Lower lobe of right lung (tissue), 2 donors: ENCODE measurements at regions not wholly inside any gene's neighbourhood (a gene's known extent, or its start where the extent isn't known, plus 50 kb on each side); places are given as distances from the start of the nearest gene placed in this dataset.

Source experiments
- ATAC-seq, 2 donors: fragments of 200-7000 bp; cut with Tn5 transposase; one replicate each; pipeline ENCODE4 v1.9.1; 2020 to 2022; ENCODE audit warnings: mild to moderate bottlenecking in 2 of 2, moderate library complexity in 2 of 2
- DNase-seq: peaks from one replicate; pipeline ENCODE4 v3.0.0-alpha.2; 2020
- H3K27ac ChIP-seq: fragments of 200-600 bp; one replicate; pipeline ENCODE4 v1.8.0; 2022
- H3K27me3 ChIP-seq: fragments of 200-600 bp; one replicate; pipeline ENCODE4 v1.8.0; 2022; ENCODE audit warnings: low read depth
- H3K36me3 ChIP-seq: fragments of 200-600 bp; one replicate; pipeline ENCODE4 v1.8.0; 2022; ENCODE audit warnings: mild to moderate bottlenecking
- H3K4me1 ChIP-seq: fragments of 200-600 bp; one replicate; pipeline ENCODE4 v1.8.0; 2022
- H3K4me3 ChIP-seq: fragments of 200-600 bp; one replicate; pipeline ENCODE4 v1.8.0; 2022; ENCODE audit warnings: mild to moderate bottlenecking
- H3K9me3 ChIP-seq: fragments of 200-600 bp; one replicate; pipeline ENCODE4 v1.8.0; 2022
- CTCF ChIP-seq: fragments of 200-600 bp; IDR thresholded peaks from one replicate; pipeline ENCODE4 v1.8.0; 2022; ENCODE audit warnings: antibody characterized with exemption, mild to moderate bottlenecking
- intact Hi-C: fragments of 100-400 bp; cut with DNase I; formaldehyde crosslinking; loops from one replicate; pipeline ENCODE4 v1.11.0; 2022
- donor health status: DM: no; HTN: yes; CAD: no; lungs with severe emphysema.

- H3K4me1 ChIP-seq, result no peaks in the 10 kb centered on the region
- H3K4me3 ChIP-seq, result no peak overlapping the region
- H3K9me3 ChIP-seq, result no peaks in the 10 kb centered on the region
- ATAC-seq (no peak), DNase-seq (no peak)
- H3K36me3 ChIP-seq, result no peaks in the 10 kb centered on the region
- H3K27me3 ChIP-seq, result no peaks in the 10 kb centered on the region
- H3K27ac ChIP-seq, result no peak overlapping the region
- intact Hi-C loops, result no loop called here
- TF ChIP-seq CTCF, result no peak
These were observed 195.5 kb upstream of the NCAM2 start for GRCh38 chr21:20802631-20803260.

- H3K27ac ChIP-seq, result no peak overlapping the region
- TF ChIP-seq CTCF, result no peak
- H3K4me1 ChIP-seq, result no peaks in the 10 kb centered on the region
- ATAC-seq, result no peak
- intact Hi-C loops, result no loop called here
- no peak overlapping the region for H3K4me3 ChIP-seq
- H3K27me3 ChIP-seq, result no peaks in the 10 kb centered on the region
- H3K36me3 ChIP-seq, result no peaks in the 10 kb centered on the region
- DNase-seq, result no peak
- H3K9me3 ChIP-seq, result no peaks in the 10 kb centered on the region
These were observed 186.5 kb upstream of the NCAM2 start for GRCh38 chr21:20811702-20812101.

- ATAC-seq, result no peak
- no peaks in the 10 kb centered on the region for H3K36me3 ChIP-seq
- intact Hi-C loops, result no loop called here
- no peaks in the 10 kb centered on the region for H3K9me3 ChIP-seq
- H3K27me3 ChIP-seq, result no peaks in the 10 kb centered on the region
- no peaks in the 10 kb centered on the region for H3K4me1 ChIP-seq
- H3K4me3 ChIP-seq, result no peak overlapping the region
- no peak for TF ChIP-seq CTCF
- no peak overlapping the region for H3K27ac ChIP-seq
- DNase-seq, result no peak
These were observed 184.1 kb upstream of the NCAM2 start for GRCh38 chr21:20814090-20814489.

GRCh38 chr21:20822666-20823065, 175.5 kb upstream of the NCAM2 start:
- ATAC-seq (no peak), DNase-seq (no peak)
- Histone ChIP-seq H3K27me3 (no peaks in the 10 kb centered on the region), H3K36me3 (no peaks in the 10 kb centered on the region), H3K4me3 (no peak overlapping the region), H3K9me3 (no peaks in the 10 kb centered on the region), H3K27ac (no peak overlapping the region), H3K4me1 (no peaks in the 10 kb centered on the region)
- intact Hi-C loops, result no loop called here
- no peak for TF ChIP-seq CTCF

- no peaks in the 10 kb centered on the region for H3K4me1 ChIP-seq
- ATAC-seq, result no peak
- no peak overlapping the region for H3K27ac ChIP-seq
- H3K4me3 ChIP-seq, result no peak overlapping the region
- H3K36me3 ChIP-seq, result no peaks in the 10 kb centered on the region
- intact Hi-C loops, result no loop called here
- H3K9me3 ChIP-seq, result no peaks in the 10 kb centered on the region
- no peaks in the 10 kb centered on the region for H3K27me3 ChIP-seq
- no peak for TF ChIP-seq CTCF
- no peak for DNase-seq
These were observed 145.3 kb upstream of the NCAM2 start for GRCh38 chr21:20852866-20853265.

- DNase-seq (no peak), ATAC-seq (no peak)
- TF ChIP-seq CTCF, result no peak
- no peaks in the 10 kb centered on the region for H3K9me3 ChIP-seq
- intact Hi-C loops, result no loop called here
- H3K36me3 ChIP-seq, result no peaks in the 10 kb centered on the region
- H3K4me1 ChIP-seq, result no peaks in the 10 kb centered on the region
- H3K27ac ChIP-seq, result no peak overlapping the region
- no peaks in the 10 kb centered on the region for H3K27me3 ChIP-seq
- H3K4me3 ChIP-seq, result no peak overlapping the region
These were observed 141.3 kb upstream of the NCAM2 start for GRCh38 chr21:20856926-20857325.
